ENCODE measurements at regions not wholly inside any gene's neighbourhood (a gene's known extent, or its start where the extent isn't known, plus 50 kb on each side); places are given as distances from the start of the nearest gene placed in this dataset.

- TF ChIP-seq GATA1 (IDR thresholded peaks at IDR 0.05; ENCODE audit: low read depth, low read length) (no peak), POLR2A (IDR thresholded peaks at IDR 0.05; ENCODE audit: low read length) (no peak)
These were observed 71.3 kb upstream of the LRRC8B start for GRCh38 chr1:89453123-89453972.

All from erythroblast (primary cell).